GM19452 (cell line): ENCODE measurements at regions not wholly inside any gene's neighbourhood (a gene's known extent, or its start where the extent isn't known, plus 50 kb on each side); places are given as distances from the start of the nearest gene placed in this dataset.

Source experiments
- ATAC-seq: cut with Tn5 transposase; IDR thresholded peaks from one replicate; pipeline ENCODE4 v1.9.1; 2021; ENCODE audit not compliant: unreplicated experiment

GRCh38 chr9:119844431-119844830 lies 475.2 kb upstream of the BRINP1 start:
- ATAC-seq: no peak

GRCh38 chr9:119841016-119841415 lies 471.8 kb upstream of the BRINP1 start:
- no peak for ATAC-seq

- ATAC-seq: no peak
Observed at GRCh38 chr9:119839888-119840287, 470.7 kb upstream of the BRINP1 start.

- ATAC-seq: no peak
Observed at GRCh38 chr9:119838210-119838609, 469.0 kb upstream of the BRINP1 start.

GRCh38 chr9:119836036-119836435 lies 466.8 kb upstream of the BRINP1 start:
- ATAC-seq: no peak

GRCh38 chr9:119834064-119834620 lies 464.9 kb upstream of the BRINP1 start:
- ATAC-seq: no peak

- no peak for ATAC-seq
Observed at GRCh38 chr9:119831309-119831708, 462.1 kb upstream of the BRINP1 start.

GRCh38 chr9:119829748-119830147 lies 460.5 kb upstream of the BRINP1 start:
- no peak for ATAC-seq

GRCh38 chr9:119829186-119829585 lies 460.0 kb upstream of the BRINP1 start:
- no peak for ATAC-seq

GRCh38 chr9:119827526-119827925 lies 458.3 kb upstream of the BRINP1 start:
- ATAC-seq: no peak

- no peak for ATAC-seq
Observed at GRCh38 chr9:119827126-119827525, 457.9 kb upstream of the BRINP1 start.

- ATAC-seq: no peak
Observed at GRCh38 chr9:119818726-119819435, 449.6 kb upstream of the BRINP1 start.

- no peak for ATAC-seq
Observed at GRCh38 chr9:119810645-119811429, 441.6 kb upstream of the BRINP1 start.

- ATAC-seq: no peak
Observed at GRCh38 chr9:119803679-119804078, 434.4 kb upstream of the BRINP1 start.

- ATAC-seq: no peak
Observed at GRCh38 chr9:119802621-119803020, 433.4 kb upstream of the BRINP1 start.

GRCh38 chr9:119802133-119802532 lies 432.9 kb upstream of the BRINP1 start:
- no peak for ATAC-seq

- no peak for ATAC-seq
Observed at GRCh38 chr9:119801311-119801710, 432.1 kb upstream of the BRINP1 start.

- ATAC-seq: no peak
Observed at GRCh38 chr9:119795395-119795794, 426.2 kb upstream of the BRINP1 start.

GRCh38 chr9:119794836-119795235 lies 425.6 kb upstream of the BRINP1 start:
- ATAC-seq: no peak

GRCh38 chr9:119793218-119793617 lies 424.0 kb upstream of the BRINP1 start:
- ATAC-seq: no peak

- no peak for ATAC-seq
Observed at GRCh38 chr9:119792242-119792641, 423.0 kb upstream of the BRINP1 start.

GRCh38 chr9:119789987-119790386 lies 420.8 kb upstream of the BRINP1 start:
- no peak for ATAC-seq
